LNCAP (cell line): ENCODE measurements at regions not wholly inside any gene's neighbourhood (a gene's known extent, or its start where the extent isn't known, plus 50 kb on each side); places are given as distances from the start of the nearest gene placed in this dataset.

Experiments
- CTCF ChIP-seq: fragments of 450-650 bp; IDR thresholded peaks from 2 replicates; pipeline ENCODE4 v1.5.1; 2017; ENCODE audit warnings: mild to moderate bottlenecking

- no peak for TF ChIP-seq CTCF
Observed at GRCh38 chr1:81053826-81054225, 746.9 kb upstream of the ADGRL2 start.

- no peak for TF ChIP-seq CTCF
Observed at GRCh38 chr1:81052162-81052561, 748.6 kb upstream of the ADGRL2 start.

GRCh38 chr1:81050390-81050789 lies 750.3 kb upstream of the ADGRL2 start:
- no peak for TF ChIP-seq CTCF

GRCh38 chr1:81044708-81045107 lies 756.0 kb upstream of the ADGRL2 start:
- no peak for TF ChIP-seq CTCF

GRCh38 chr1:81042225-81042624 lies 758.5 kb upstream of the ADGRL2 start:
- no peak for TF ChIP-seq CTCF

GRCh38 chr1:81034291-81034690 lies 766.4 kb upstream of the ADGRL2 start:
- no peak for TF ChIP-seq CTCF

GRCh38 chr1:81032973-81033425 lies 767.7 kb upstream of the ADGRL2 start:
- no peak for TF ChIP-seq CTCF

- no peak for TF ChIP-seq CTCF
Observed at GRCh38 chr1:81032374-81032773, 768.4 kb upstream of the ADGRL2 start.
